Smooth muscle cell (in vitro differentiated cells): ENCODE measurements at regions not wholly inside any gene's neighbourhood (a gene's known extent, or its start where the extent isn't known, plus 50 kb on each side); places are given as distances from the start of the nearest gene placed in this dataset.

Source experiments
- DNase-seq: peaks from one replicate; lab custom pipeline; 2025; ENCODE audit not compliant: unreplicated experiment; lab: John Stamatoyannopoulos, UW
- H2AFZ ChIP-seq: fragments of 200-600 bp; sonication (generic); 2 replicates; pipeline ENCODE4 v1.6.0; 2016; ENCODE audit warnings: antibody characterized with exemption, low read depth, mild to moderate bottlenecking
- H3F3A ChIP-seq: fragments of 200-600 bp; sonication (generic); 2 replicates; pipeline ENCODE4 v1.6.0; 2017; ENCODE audit warnings: antibody characterized with exemption, low read depth
- H3K27ac ChIP-seq: fragments of 200-600 bp; sonication (generic); 2 replicates; pipeline ENCODE4 v1.5.1; 2016; ENCODE audit warnings: low read depth, mild to moderate bottlenecking
- H3K27me3 ChIP-seq: fragments of 200-600 bp; sonication (generic); 2 replicates; pipeline ENCODE4 v1.6.1; 2016; ENCODE audit warnings: low read depth, mild to moderate bottlenecking
- H3K36me3 ChIP-seq: fragments of 200-600 bp; sonication (generic); 2 replicates; pipeline ENCODE4 v1.5.1; 2016; ENCODE audit warnings: low read depth
- H3K4me1 ChIP-seq: fragments of 200-600 bp; sonication (generic); 2 replicates; pipeline ENCODE4 v1.5.1; 2016; ENCODE audit warnings: low read depth
- H3K4me2 ChIP-seq: fragments of 200-600 bp; sonication (generic); 2 replicates; pipeline ENCODE4 v1.6.0; 2016; ENCODE audit warnings: mild to moderate bottlenecking
- H3K4me3 ChIP-seq: fragments of 200-600 bp; sonication (generic); 2 replicates; pipeline ENCODE4 v1.5.1; 2016; ENCODE audit warnings: mild to moderate bottlenecking
- H3K79me2 ChIP-seq: fragments of 200-600 bp; sonication (generic); 2 replicates; pipeline ENCODE4 v1.6.0; 2016; ENCODE audit warnings: low read depth, mild to moderate bottlenecking
- H3K9ac ChIP-seq: fragments of 200-600 bp; sonication (generic); 2 replicates; pipeline ENCODE4 v1.6.0; 2016; ENCODE audit warnings: low read depth
- H3K9me3 ChIP-seq: fragments of 200-600 bp; sonication (generic); replicated peaks from 2 replicates; pipeline ENCODE4 v1.5.1; 2016; ENCODE audit warnings: low read depth
- H4K20me1 ChIP-seq: fragments of 200-600 bp; sonication (generic); 2 replicates; pipeline ENCODE4 v1.6.0; 2016; ENCODE audit warnings: low read depth
- WGBS: methylation state at CpG from one replicate; pipeline ENCODE4 v1.1.7; 2016; ENCODE audit warnings: low lambda C conversion rate; 5-methylcytosine and 5-hydroxymethylcytosine counted together
- TF ChIP-seq, protein P1 (sequence below): fragments of 200-600 bp; sonication (generic); IDR thresholded peaks from 2 replicates; pipeline ENCODE4 v1.5.1; 2017; ENCODE audit warnings: borderline replicate concordance, mild to moderate bottlenecking, antibody characterized with exemption; ENCODE audit not compliant: insufficient read depth, poor library complexity, severe bottlenecking

DNA sequence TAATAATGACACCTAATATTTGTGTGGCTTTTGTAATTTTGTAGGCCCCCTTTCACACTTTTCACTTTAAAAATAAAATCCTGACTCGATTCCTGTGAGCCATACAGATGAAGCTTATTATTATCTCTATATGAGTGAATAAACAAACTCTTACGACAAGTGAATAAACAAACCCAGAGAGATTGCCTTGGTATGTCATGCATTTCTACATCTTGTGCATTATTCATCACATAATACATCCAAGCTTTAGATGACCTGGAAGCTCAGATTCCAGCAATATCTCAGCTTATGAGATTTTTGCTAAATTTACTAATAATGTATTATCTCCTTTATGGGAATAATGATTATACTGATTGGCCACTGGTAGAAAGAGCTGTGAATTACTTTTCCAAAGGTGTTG is 248.2 kb downstream of the TBX18 start:
- H3K27ac ChIP-seq, result no peak overlapping the region
- peaks cover 4% of the 10 kb centered on the region for H3K4me1 ChIP-seq
- H3K4me2 ChIP-seq, result peak overlapping the region; percentile 13
- TF ChIP-seq, protein P1, sequence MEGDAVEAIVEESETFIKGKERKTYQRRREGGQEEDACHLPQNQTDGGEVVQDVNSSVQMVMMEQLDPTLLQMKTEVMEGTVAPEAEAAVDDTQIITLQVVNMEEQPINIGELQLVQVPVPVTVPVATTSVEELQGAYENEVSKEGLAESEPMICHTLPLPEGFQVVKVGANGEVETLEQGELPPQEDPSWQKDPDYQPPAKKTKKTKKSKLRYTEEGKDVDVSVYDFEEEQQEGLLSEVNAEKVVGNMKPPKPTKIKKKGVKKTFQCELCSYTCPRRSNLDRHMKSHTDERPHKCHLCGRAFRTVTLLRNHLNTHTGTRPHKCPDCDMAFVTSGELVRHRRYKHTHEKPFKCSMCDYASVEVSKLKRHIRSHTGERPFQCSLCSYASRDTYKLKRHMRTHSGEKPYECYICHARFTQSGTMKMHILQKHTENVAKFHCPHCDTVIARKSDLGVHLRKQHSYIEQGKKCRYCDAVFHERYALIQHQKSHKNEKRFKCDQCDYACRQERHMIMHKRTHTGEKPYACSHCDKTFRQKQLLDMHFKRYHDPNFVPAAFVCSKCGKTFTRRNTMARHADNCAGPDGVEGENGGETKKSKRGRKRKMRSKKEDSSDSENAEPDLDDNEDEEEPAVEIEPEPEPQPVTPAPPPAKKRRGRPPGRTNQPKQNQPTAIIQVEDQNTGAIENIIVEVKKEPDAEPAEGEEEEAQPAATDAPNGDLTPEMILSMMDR, result no peak
- no peak for DNase-seq
- H3K27me3 ChIP-seq, result peaks cover 5% of the 10 kb centered on the region
- no peak overlapping the region for H3K9ac ChIP-seq
- 39% methylated on average over 2 of the region's 2 CpGs for WGBS
- H3F3A ChIP-seq, result no peaks in the 10 kb centered on the region
- H2AFZ ChIP-seq, result no peak overlapping the region
- H3K79me2 ChIP-seq, result no peaks in the 10 kb centered on the region
- no peak overlapping the region for H3K4me3 ChIP-seq
- no peaks in the 10 kb centered on the region for H4K20me1 ChIP-seq
- H3K9me3 ChIP-seq, result no peaks in the 10 kb centered on the region
- H3K36me3 ChIP-seq, result no peaks in the 10 kb centered on the region

DNA sequence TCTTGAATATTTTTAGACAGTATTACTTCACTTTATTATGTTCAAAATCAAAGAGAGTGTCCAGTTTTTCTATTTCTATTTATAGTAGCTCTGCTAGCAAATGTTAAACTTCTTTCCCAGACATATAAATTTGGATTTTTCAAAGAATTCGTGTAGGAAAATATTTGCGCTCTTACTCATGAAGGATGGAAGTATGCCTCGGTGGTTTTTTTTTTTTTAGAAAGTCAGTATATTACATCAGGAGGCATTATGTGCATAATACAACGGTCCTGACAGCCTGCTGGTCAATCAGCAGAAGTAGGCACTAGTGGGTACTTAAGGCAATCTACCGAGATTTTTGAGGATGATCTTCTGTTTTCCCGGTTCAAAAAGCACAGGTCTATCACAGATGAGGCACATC is 249.3 kb downstream of the TBX18 start:
- Histone ChIP-seq H3K9me3 (no peaks in the 10 kb centered on the region), H3K4me3 (no peak overlapping the region), H3K4me2 (peak overlapping the region; percentile 61), H3F3A (no peaks in the 10 kb centered on the region), H4K20me1 (no peaks in the 10 kb centered on the region), H3K27me3 (peaks cover 10% of the 10 kb centered on the region), H3K36me3 (no peaks in the 10 kb centered on the region), H3K27ac (peak overlapping the region; percentile 13), H3K79me2 (no peaks in the 10 kb centered on the region), H2AFZ (peak overlapping the region; percentile 21), H3K9ac (no peak overlapping the region), H3K4me1 (peaks cover 4% of the 10 kb centered on the region)
- 55% methylated on average over 6 of the region's 6 CpGs for WGBS
- TF ChIP-seq, protein P1, result no peak
- DNase-seq, result no peak

DNA sequence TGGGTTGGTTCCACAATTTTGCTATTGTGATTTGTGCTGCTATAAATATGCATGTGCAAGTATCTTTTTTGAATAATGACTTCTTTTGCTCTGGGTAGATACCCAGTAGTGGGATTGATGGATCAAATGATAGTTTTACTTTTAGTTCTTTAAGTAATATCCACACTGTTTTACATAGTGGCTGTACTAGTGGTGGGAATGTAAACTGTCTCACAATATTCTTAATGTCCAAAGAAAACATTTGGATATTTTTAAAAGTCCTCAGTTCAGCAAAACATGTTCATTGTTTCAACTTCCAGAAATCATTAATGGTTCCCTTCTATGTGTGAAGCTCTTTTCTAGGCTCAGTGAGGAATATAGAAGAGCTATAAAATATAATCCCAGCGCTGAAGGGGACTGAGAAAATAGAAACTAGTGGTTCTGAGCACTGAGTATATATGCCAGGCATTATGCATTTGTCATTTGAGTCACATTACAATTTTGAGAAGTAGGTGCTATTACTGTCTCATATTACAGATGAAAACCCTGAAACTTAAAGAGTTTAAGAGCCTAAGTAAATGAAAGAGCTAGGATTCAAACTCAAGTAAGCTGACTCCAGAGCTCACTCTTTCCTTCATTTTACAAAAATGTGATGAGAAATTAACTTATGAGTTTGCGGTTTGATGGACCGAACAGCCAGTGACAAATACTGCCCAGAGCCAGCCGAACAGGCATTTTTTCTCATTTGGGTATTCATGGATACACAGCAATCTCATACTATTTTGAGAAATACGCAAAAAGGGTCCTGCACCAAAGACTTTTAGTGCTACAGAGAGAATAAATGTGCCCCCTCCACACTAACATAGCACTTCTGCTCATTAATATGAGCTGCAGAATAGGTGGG is 250.1 kb downstream of the TBX18 start:
- no peak overlapping the region for H3K9ac ChIP-seq
- H3K4me1 ChIP-seq, result peaks cover 4% of the 10 kb centered on the region
- H3K4me3 ChIP-seq, result no peak overlapping the region
- TF ChIP-seq, protein P1, result peak; percentile 6
- peak overlapping the region; percentile 61 for H3K4me2 ChIP-seq
- 94% methylated on average over 5 of the region's 5 CpGs for WGBS
- H3K79me2 ChIP-seq, result no peaks in the 10 kb centered on the region
- H3K27me3 ChIP-seq, result peaks cover 10% of the 10 kb centered on the region
- H3F3A ChIP-seq, result no peaks in the 10 kb centered on the region
- peak overlapping the region; percentile 21 for H2AFZ ChIP-seq
- no peaks in the 10 kb centered on the region for H3K9me3 ChIP-seq
- H3K27ac ChIP-seq, result peak overlapping the region; percentile 13
- DNase-seq, result no peak
- H3K36me3 ChIP-seq, result no peaks in the 10 kb centered on the region
- H4K20me1 ChIP-seq, result no peaks in the 10 kb centered on the region

DNA sequence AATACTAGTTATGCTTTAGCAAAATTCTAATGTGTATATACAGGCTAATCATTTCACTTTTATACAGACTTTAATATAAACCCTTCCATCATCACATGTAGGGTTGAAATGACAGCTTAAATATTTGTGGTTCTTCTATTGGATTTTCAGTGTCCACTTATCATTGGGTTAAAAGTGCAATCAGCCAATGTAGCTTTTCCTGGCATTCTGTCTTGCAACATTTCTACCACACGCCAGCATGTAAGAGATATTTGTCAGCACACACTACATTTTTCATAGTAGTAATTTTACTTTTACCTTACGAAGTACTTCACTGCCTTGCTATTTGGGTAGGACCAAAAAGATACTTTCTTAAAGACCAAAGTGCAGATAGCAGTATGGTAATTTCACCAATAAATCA is 252.0 kb downstream of the TBX18 start:
- TF ChIP-seq, protein P1, result no peak
- no peak overlapping the region for H3K27ac ChIP-seq
- H2AFZ ChIP-seq, result no peak overlapping the region
- H3K9me3 ChIP-seq, result no peaks in the 10 kb centered on the region
- peaks cover 10% of the 10 kb centered on the region for H3K27me3 ChIP-seq
- no peaks in the 10 kb centered on the region for H3K79me2 ChIP-seq
- WGBS, result 69% methylated on average over 2 of the region's 2 CpGs
- H3K4me3 ChIP-seq, result no peak overlapping the region
- H3K36me3 ChIP-seq, result no peaks in the 10 kb centered on the region
- H3K4me2 ChIP-seq, result no peak overlapping the region
- DNase-seq, result no peak
- no peaks in the 10 kb centered on the region for H3F3A ChIP-seq
- H3K9ac ChIP-seq, result no peak overlapping the region
- H3K4me1 ChIP-seq, result peaks cover 4% of the 10 kb centered on the region
- H4K20me1 ChIP-seq, result no peaks in the 10 kb centered on the region
